KMS-11 (cell line): ENCODE measurements at regions not wholly inside any gene's neighbourhood (a gene's known extent, or its start where the extent isn't known, plus 50 kb on each side); places are given as distances from the start of the nearest gene placed in this dataset.

Source experiments
- H2AFZ ChIP-seq: fragments of 200-600 bp; sonication (generic); 2 replicates; pipeline ENCODE4 v1.6.1; 2016; ENCODE audit warnings: antibody characterized with exemption, mixed run types, low read depth
- H3K27ac ChIP-seq: fragments of 200-600 bp; sonication (generic); 2 replicates; pipeline ENCODE4 v1.6.1; 2016; ENCODE audit warnings: mild to moderate bottlenecking, mixed run types
- H3K27me3 ChIP-seq: fragments of 200-600 bp; sonication (generic); 2 replicates; pipeline ENCODE4 v1.6.1; 2017; ENCODE audit warnings: mild to moderate bottlenecking, low read depth, mixed run types, moderate library complexity; ENCODE audit not compliant: insufficient read depth
- H3K36me3 ChIP-seq: fragments of 200-600 bp; sonication (generic); 2 replicates; pipeline ENCODE4 v1.6.1; 2017; ENCODE audit warnings: mild to moderate bottlenecking, mixed run types; ENCODE audit not compliant: insufficient read depth
- H3K4me1 ChIP-seq: fragments of 200-600 bp; sonication (generic); 2 replicates; pipeline ENCODE4 v1.6.1; 2016; ENCODE audit warnings: mild to moderate bottlenecking, low read depth, mixed run types; ENCODE audit not compliant: poor library complexity, severe bottlenecking
- H3K4me2 ChIP-seq: fragments of 200-600 bp; sonication (generic); 2 replicates; pipeline ENCODE4 v1.7.0; 2016; ENCODE audit warnings: mild to moderate bottlenecking, mixed run types
- H3K4me3 ChIP-seq: fragments of 200-600 bp; sonication (generic); IDR thresholded peaks from 2 replicates; pipeline ENCODE4 v1.6.1; 2017; ENCODE audit warnings: low read depth, low read length, mixed read lengths; ENCODE audit not compliant: insufficient read depth
- H3K79me2 ChIP-seq: fragments of 200-600 bp; sonication (generic); 2 replicates; pipeline ENCODE4 v1.6.1; 2016; ENCODE audit warnings: low read depth, mixed run types; ENCODE audit not compliant: insufficient read depth
- H3K9ac ChIP-seq: fragments of 200-600 bp; sonication (generic); 2 replicates; pipeline ENCODE4 v1.6.1; 2016; ENCODE audit warnings: mild to moderate bottlenecking, mixed run types
- H4K20me1 ChIP-seq: fragments of 200-600 bp; sonication (generic); 2 replicates; pipeline ENCODE4 v1.6.1; 2016; ENCODE audit warnings: mild to moderate bottlenecking, mixed run types; ENCODE audit not compliant: insufficient read depth
- TF ChIP-seq, protein P1 (sequence below): fragments of 200-600 bp; sonication (generic); conservative IDR thresholded peaks from 2 replicates; pipeline ENCODE4 v1.6.1; 2017; ENCODE audit warnings: low read depth, mild to moderate bottlenecking, antibody characterized with exemption, low read length, moderate library complexity, mixed read lengths

DNA sequence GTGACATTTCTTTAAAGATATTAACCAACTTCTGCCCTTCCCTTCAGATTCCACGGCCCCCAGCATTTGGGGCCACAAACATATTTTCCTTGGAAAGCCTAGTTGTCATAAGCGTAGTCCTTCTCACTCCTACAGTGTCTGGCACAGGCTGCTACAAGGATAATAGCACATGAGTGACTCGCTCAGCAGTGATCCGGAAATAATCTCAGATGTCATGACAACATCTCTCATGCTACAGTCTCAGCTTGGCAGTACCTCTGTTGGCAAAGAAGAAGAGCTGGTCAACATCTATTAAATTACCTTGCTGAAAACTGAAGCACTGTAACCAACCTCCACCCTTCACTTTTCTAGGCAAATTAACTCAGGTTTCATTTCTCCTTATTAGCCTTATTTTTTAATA lies 351.7 kb downstream of the RAD51AP2 start:
- H2AFZ ChIP-seq, result no peak overlapping the region
- H3K79me2 ChIP-seq, result no peaks in the 10 kb centered on the region
- no peaks in the 10 kb centered on the region for H3K4me1 ChIP-seq
- H3K9ac ChIP-seq, result no peak overlapping the region
- no peaks in the 10 kb centered on the region for H3K36me3 ChIP-seq
- H3K4me3 ChIP-seq, result no peak overlapping the region
- no peaks in the 10 kb centered on the region for H4K20me1 ChIP-seq
- TF ChIP-seq, protein P1, sequence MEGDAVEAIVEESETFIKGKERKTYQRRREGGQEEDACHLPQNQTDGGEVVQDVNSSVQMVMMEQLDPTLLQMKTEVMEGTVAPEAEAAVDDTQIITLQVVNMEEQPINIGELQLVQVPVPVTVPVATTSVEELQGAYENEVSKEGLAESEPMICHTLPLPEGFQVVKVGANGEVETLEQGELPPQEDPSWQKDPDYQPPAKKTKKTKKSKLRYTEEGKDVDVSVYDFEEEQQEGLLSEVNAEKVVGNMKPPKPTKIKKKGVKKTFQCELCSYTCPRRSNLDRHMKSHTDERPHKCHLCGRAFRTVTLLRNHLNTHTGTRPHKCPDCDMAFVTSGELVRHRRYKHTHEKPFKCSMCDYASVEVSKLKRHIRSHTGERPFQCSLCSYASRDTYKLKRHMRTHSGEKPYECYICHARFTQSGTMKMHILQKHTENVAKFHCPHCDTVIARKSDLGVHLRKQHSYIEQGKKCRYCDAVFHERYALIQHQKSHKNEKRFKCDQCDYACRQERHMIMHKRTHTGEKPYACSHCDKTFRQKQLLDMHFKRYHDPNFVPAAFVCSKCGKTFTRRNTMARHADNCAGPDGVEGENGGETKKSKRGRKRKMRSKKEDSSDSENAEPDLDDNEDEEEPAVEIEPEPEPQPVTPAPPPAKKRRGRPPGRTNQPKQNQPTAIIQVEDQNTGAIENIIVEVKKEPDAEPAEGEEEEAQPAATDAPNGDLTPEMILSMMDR, result no peak
- no peak overlapping the region for H3K4me2 ChIP-seq
- no peak overlapping the region for H3K27ac ChIP-seq
- no peaks in the 10 kb centered on the region for H3K27me3 ChIP-seq

DNA sequence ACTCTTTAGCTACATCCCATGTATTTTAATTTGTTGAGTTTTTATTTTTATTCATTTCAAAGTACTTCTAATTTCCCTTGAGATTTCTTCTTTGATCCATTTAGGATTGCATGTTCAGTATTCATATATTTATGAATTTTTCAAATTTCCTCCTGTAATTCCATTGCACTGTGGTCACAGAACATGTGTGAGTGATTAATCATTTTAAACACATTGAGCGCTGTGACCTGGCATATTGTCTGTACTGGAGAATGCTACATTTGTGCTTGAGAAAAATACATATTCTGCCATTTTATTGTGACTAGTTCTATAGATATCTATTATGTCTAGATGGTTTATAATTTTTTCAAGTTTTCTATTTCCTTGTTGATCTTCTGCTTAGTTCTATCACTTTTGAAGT lies 353.7 kb downstream of the RAD51AP2 start:
- Histone ChIP-seq H3K4me2 (no peak overlapping the region), H3K27ac (no peak overlapping the region), H3K79me2 (no peaks in the 10 kb centered on the region), H4K20me1 (no peaks in the 10 kb centered on the region), H3K36me3 (no peaks in the 10 kb centered on the region), H3K4me1 (no peaks in the 10 kb centered on the region), H3K9ac (no peak overlapping the region), H3K27me3 (no peaks in the 10 kb centered on the region), H3K4me3 (no peak overlapping the region), H2AFZ (no peak overlapping the region)
- TF ChIP-seq, protein P1, result no peak

DNA sequence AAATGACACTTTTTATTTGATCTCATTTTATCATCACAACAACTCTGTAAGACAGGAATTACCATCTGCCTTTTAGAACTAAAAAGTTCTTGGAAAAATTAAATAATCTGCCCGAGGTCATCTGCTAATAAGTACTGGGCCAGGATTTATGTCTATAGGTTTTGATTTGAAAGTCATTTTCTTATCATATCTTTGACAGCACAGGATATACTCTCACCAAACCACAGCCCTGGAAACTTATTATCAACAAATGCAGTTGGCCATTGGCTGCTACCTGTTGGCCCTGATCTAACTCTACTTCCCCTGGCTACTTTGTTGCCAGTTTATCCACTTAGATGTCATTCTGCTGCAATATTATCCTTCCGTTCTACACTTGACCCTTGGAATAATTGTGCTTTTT lies 354.6 kb downstream of the RAD51AP2 start:
- H3K27ac ChIP-seq, result no peak overlapping the region
- no peaks in the 10 kb centered on the region for H3K79me2 ChIP-seq
- TF ChIP-seq, protein P1, result no peak
- H3K27me3 ChIP-seq, result no peaks in the 10 kb centered on the region
- no peaks in the 10 kb centered on the region for H3K36me3 ChIP-seq
- H3K9ac ChIP-seq, result no peak overlapping the region
- H3K4me2 ChIP-seq, result no peak overlapping the region
- H3K4me3 ChIP-seq, result no peak overlapping the region
- H4K20me1 ChIP-seq, result no peaks in the 10 kb centered on the region
- H2AFZ ChIP-seq, result no peak overlapping the region
- no peaks in the 10 kb centered on the region for H3K4me1 ChIP-seq

DNA sequence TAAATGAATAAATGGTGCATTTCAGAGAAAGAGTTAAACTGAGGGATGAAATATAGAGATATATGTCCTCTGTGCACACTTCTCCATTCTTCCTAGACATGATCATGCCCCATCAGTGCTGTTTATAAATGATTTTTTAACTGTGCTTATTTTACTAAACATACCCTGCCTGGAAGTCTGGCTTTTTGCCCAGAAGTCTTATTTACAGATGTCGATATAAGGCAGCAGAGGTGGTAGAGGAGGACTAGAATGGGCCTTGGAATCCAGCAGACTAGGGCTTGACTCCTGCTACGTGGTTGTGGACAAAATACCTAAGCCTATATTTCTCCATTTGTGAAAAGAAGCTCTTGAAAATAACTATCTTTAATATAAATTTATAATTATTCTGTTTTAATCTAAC lies 355.5 kb downstream of the RAD51AP2 start:
- H3K36me3 ChIP-seq, result no peaks in the 10 kb centered on the region
- TF ChIP-seq, protein P1, result no peak
- no peaks in the 10 kb centered on the region for H3K27me3 ChIP-seq

DNA sequence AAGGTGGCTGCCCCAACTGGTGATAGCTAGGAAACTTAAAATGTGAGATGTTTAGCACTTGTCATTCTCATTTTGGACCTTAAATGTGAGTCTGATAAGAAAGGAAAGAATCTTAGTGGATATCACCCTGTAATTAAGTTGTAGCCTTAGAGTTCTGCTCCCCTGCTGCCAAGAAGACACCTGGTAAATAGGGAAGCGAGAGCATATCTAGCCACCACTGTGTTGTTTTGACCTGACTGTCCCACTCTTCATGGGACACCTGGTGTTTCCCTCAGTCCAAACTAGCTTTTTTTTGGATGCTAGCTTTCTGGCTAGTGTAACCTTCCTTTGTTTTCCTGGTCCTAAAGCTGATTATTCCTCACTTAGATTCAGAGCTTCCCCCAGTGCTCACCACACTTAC lies 357.6 kb downstream of the RAD51AP2 start:
- H3K4me3 ChIP-seq, result no peak overlapping the region
- H2AFZ ChIP-seq, result no peak overlapping the region
- no peaks in the 10 kb centered on the region for H4K20me1 ChIP-seq
- no peak overlapping the region for H3K27ac ChIP-seq
- no peaks in the 10 kb centered on the region for H3K36me3 ChIP-seq
- no peaks in the 10 kb centered on the region for H3K79me2 ChIP-seq
- TF ChIP-seq, protein P1, result no peak
- H3K27me3 ChIP-seq, result no peaks in the 10 kb centered on the region
- no peak overlapping the region for H3K4me2 ChIP-seq
- H3K9ac ChIP-seq, result no peak overlapping the region
- no peaks in the 10 kb centered on the region for H3K4me1 ChIP-seq

More for the DNA sequence above, 355.5 kb downstream of the RAD51AP2 start:
- H4K20me1 ChIP-seq, result no peaks in the 10 kb centered on the region
- H3K27ac ChIP-seq, result no peak overlapping the region
- H3K9ac ChIP-seq, result no peak overlapping the region
- no peak overlapping the region for H2AFZ ChIP-seq
- H3K79me2 ChIP-seq, result no peaks in the 10 kb centered on the region
- no peaks in the 10 kb centered on the region for H3K4me1 ChIP-seq
- H3K4me3 ChIP-seq, result no peak overlapping the region
- H3K4me2 ChIP-seq, result no peak overlapping the region
